H9 (cell line): ENCODE measurements at regions not wholly inside any gene's neighbourhood (a gene's known extent, or its start where the extent isn't known, plus 50 kb on each side); places are given as distances from the start of the nearest gene placed in this dataset.

Experiments
- DNase-seq: peaks from one replicate; pipeline ENCODE4 v3.0.0-alpha.2; 2017
- H2AFZ ChIP-seq: one replicate; pipeline ENCODE4 v1.6.1; 2013; ENCODE audit warnings: mild to moderate bottlenecking, low read length, control low read depth, moderate library complexity
- H2AK5ac ChIP-seq: 2 replicates; pipeline ENCODE4 v1.6.1; 2013; ENCODE audit warnings: low read length, control low read depth, mixed read lengths; ENCODE audit not compliant: insufficient read length
- H2BK120ac ChIP-seq: one replicate; pipeline ENCODE4 v1.6.1; 2013; ENCODE audit warnings: low read depth, mild to moderate bottlenecking, low read length, control low read depth, inconsistent platforms; ENCODE audit not compliant: poor library complexity, severe bottlenecking
- H2BK12ac ChIP-seq: 2 replicates; pipeline ENCODE4 v1.6.1; 2013; ENCODE audit warnings: low read length, control low read depth, mixed read lengths, low read depth; ENCODE audit not compliant: insufficient read length
- H2BK15ac ChIP-seq: 2 replicates; pipeline ENCODE4 v1.6.1; 2013; ENCODE audit warnings: low read depth, low read length, control low read depth
- H2BK20ac ChIP-seq: one replicate; pipeline ENCODE4 v1.6.1; 2013; ENCODE audit warnings: low read depth, mild to moderate bottlenecking, low read length, control low read depth, inconsistent platforms; ENCODE audit not compliant: poor library complexity, severe bottlenecking
- H2BK5ac ChIP-seq: 2 replicates; pipeline ENCODE4 v1.6.1; 2013; ENCODE audit warnings: low read length, control low read depth, mixed read lengths; ENCODE audit not compliant: insufficient read length
- H3K14ac ChIP-seq: 2 replicates; pipeline ENCODE4 v1.6.1; 2013; ENCODE audit warnings: low read length, control low read depth; ENCODE audit not compliant: insufficient read depth
- H3K18ac ChIP-seq: 2 replicates; pipeline ENCODE4 v1.6.1; 2013; ENCODE audit warnings: low read depth, mild to moderate bottlenecking, mixed read lengths, low read length, control low read depth; ENCODE audit not compliant: insufficient read length
- H3K23ac ChIP-seq: 2 replicates; pipeline ENCODE4 v1.6.1; 2013; ENCODE audit warnings: low read length, control low read depth, mixed read lengths, low read depth; ENCODE audit not compliant: insufficient read length
- H3K23me2 ChIP-seq: 2 replicates; pipeline ENCODE4 v1.6.1; 2013; ENCODE audit warnings: low read depth, mild to moderate bottlenecking, mixed read lengths, low read length, control low read depth; ENCODE audit not compliant: insufficient read length, poor library complexity, severe bottlenecking
- H3K27ac ChIP-seq: 2 replicates; pipeline ENCODE4 v1.5.1; 2013; ENCODE audit warnings: low read length, control low read depth, mixed read lengths, low read depth; ENCODE audit not compliant: insufficient read length
- H3K27me3 ChIP-seq: 2 replicates; pipeline ENCODE4 v1.6.1; 2013; ENCODE audit warnings: low read length, control low read depth, inconsistent platforms; ENCODE audit not compliant: insufficient read depth
- H3K4ac ChIP-seq: 2 replicates; pipeline ENCODE4 v1.6.1; 2013; ENCODE audit warnings: low read depth, mild to moderate bottlenecking, control low read depth, inconsistent platforms, low read length, moderate library complexity
- H3K4me1 ChIP-seq: 2 replicates; pipeline ENCODE4 v1.6.1; 2013; ENCODE audit warnings: low read length, control low read depth, inconsistent platforms; ENCODE audit not compliant: insufficient read depth
- H3K4me2 ChIP-seq: 2 replicates; pipeline ENCODE4 v1.6.1; 2013; ENCODE audit warnings: low read length, control low read depth, mixed read lengths; ENCODE audit not compliant: insufficient read length, insufficient read depth
- H3K56ac ChIP-seq: 2 replicates; pipeline ENCODE4 v1.6.1; 2013; ENCODE audit warnings: low read depth, mild to moderate bottlenecking, mixed read lengths, low read length, control low read depth; ENCODE audit not compliant: insufficient read length
- H3K79me1 ChIP-seq: 2 replicates; pipeline ENCODE4 v1.6.1; 2013; ENCODE audit warnings: low read depth, mild to moderate bottlenecking, moderate library complexity, low read length, control low read depth, inconsistent platforms; ENCODE audit not compliant: insufficient read depth, poor library complexity, severe bottlenecking
- H3K79me2 ChIP-seq: 2 replicates; pipeline ENCODE4 v1.6.1; 2013; ENCODE audit warnings: low read length, control low read depth, inconsistent platforms; ENCODE audit not compliant: insufficient read depth
- H3K9ac ChIP-seq: 2 replicates; pipeline ENCODE4 v1.6.1; 2013; ENCODE audit warnings: low read length, control low read depth, mixed read lengths; ENCODE audit not compliant: insufficient read length; ENCODE audit errors: extremely low read depth
- H3K9me3 ChIP-seq: one replicate; pipeline ENCODE4 v1.6.1; 2013; ENCODE audit warnings: low read depth, low read length, inconsistent platforms; ENCODE audit not compliant: control insufficient read depth
- H3T11ph ChIP-seq: one replicate; pipeline ENCODE4 v1.6.1; 2013; ENCODE audit warnings: mild to moderate bottlenecking, low read length, control low read depth, inconsistent platforms
- H4K20me1 ChIP-seq: one replicate; pipeline ENCODE4 v1.6.1; 2013; ENCODE audit not compliant: control insufficient read depth, insufficient read length, insufficient read depth
- H4K5ac ChIP-seq: 2 replicates; pipeline ENCODE4 v1.6.1; 2013; ENCODE audit warnings: low read depth, mild to moderate bottlenecking, mixed read lengths, low read length, control low read depth; ENCODE audit not compliant: insufficient read length
- H4K8ac ChIP-seq: replicated peaks from 2 replicates; pipeline ENCODE4 v1.6.1; 2013; ENCODE audit warnings: low read length, control low read depth, mixed read lengths, low read depth; ENCODE audit not compliant: insufficient read length
- H4K91ac ChIP-seq: 2 replicates; pipeline ENCODE4 v1.6.1; 2013; ENCODE audit warnings: low read depth, mild to moderate bottlenecking, moderate library complexity, mixed read lengths, low read length, control low read depth; ENCODE audit not compliant: insufficient read length
- H3K27ac Mint-ChIP-seq, 3 experiments: 2 replicates in 2 of 3; 3 replicates in 1 of 3; pipeline ENCODE4 v1.8.0; 2020 to 2021; ENCODE audit warnings: mixed read lengths in 3 of 3, mild to moderate bottlenecking in 1 of 3, moderate library complexity in 1 of 3
- H3K27me3 Mint-ChIP-seq: 2 replicates; pipeline ENCODE4 v1.8.0; 2021; ENCODE audit warnings: low read depth, mild to moderate bottlenecking, moderate library complexity, mixed read lengths
- H3K36me3 Mint-ChIP-seq, 3 experiments: 2 replicates in 2 of 3; 3 replicates in 1 of 3; pipeline ENCODE4 v1.8.0; 2020 to 2021; ENCODE audit warnings: low read depth in 3 of 3, mixed read lengths in 3 of 3; ENCODE audit not compliant: insufficient read depth in 1 of 3
- H3K4me1 Mint-ChIP-seq, 2 experiments: 2 replicates each; pipeline ENCODE4 v1.8.0; 2020; ENCODE audit warnings: mixed read lengths in 2 of 2
- H3K4me3 Mint-ChIP-seq, 2 experiments: 2 replicates in 1 of 2; 3 replicates in 1 of 2; pipeline ENCODE4 v1.8.0; 2020 to 2021; ENCODE audit warnings: mild to moderate bottlenecking in 2 of 2, mixed read lengths in 2 of 2, moderate library complexity in 1 of 2
- H3K9me3 Mint-ChIP-seq, 2 experiments: 2 replicates in 1 of 2; 3 replicates in 1 of 2; pipeline ENCODE4 v1.8.0; 2020; ENCODE audit warnings: mild to moderate bottlenecking in 2 of 2, mixed read lengths in 2 of 2, moderate library complexity in 1 of 2
- WGBS: extraction: QIAGEN DNeasy Blood & Tissue Kit; methylation state at CpG from one replicate; pipeline ENCODE4 v1.1.7; 2013; ENCODE audit warnings: missing lambda C conversion rate, low lambda C conversion rate, mixed read lengths; ENCODE audit not compliant: insufficient read length; ENCODE audit errors: extremely low coverage; 5-methylcytosine and 5-hydroxymethylcytosine counted together
- TF ChIP-seq, protein P1 (sequence below): fragments of 200-600 bp; sonication (generic); conservative IDR thresholded peaks from 3 replicates; pipeline ENCODE4 v1.8.0; 2021; ENCODE audit warnings: antibody characterized with exemption, mild to moderate bottlenecking

DNA sequence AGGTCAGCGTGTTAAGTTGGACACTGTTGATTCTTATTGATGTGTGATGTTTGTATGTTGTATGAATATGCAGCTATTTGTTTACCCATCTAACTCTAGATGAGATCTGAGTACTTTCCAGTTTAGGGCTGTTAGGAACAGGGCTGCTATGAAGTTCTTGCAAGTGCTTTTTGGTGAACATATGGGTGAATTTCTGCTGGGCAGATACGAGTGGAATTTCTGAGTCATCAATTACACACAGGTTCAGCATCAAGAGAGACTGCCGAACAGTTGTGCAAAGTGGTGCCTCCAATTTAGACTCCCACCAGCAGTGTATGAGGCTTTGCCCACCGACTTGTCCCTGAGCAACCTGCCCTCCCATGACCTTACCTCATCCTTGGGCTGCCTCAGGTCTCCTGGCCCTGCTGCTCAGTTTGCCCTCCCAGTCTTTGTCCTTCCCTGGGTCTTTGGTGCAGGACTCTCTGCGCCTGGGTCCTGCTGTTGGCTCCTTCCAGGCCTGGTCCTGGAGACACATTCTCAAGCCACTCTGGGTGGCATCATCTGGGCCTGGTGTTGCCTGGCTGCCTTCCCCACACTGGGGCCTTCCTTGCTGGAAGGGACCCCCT, 343.6 kb downstream of the PTPRU start:
- H3K4me1 ChIP-seq = no peaks in the 10 kb centered on the region
- no CpG with 5 or more reads among the region's 5 CpGs for WGBS
- DNase-seq = no peak

More for the DNA sequence above, 343.6 kb downstream of the PTPRU start:
- Histone ChIP-seq H2BK120ac (no peak overlapping the region), H2AK5ac (no peak overlapping the region), H3K4ac (no peak overlapping the region), H2BK5ac (no peak overlapping the region), H3K4me2 (no peak overlapping the region), H3K9me3 (no peaks in the 10 kb centered on the region), H4K20me1 (peaks cover 5% of the 10 kb centered on the region), H3K14ac (no peak overlapping the region), H3K9ac (no peak overlapping the region), H2BK15ac (no peak overlapping the region), H3T11ph (no peak overlapping the region), H2BK20ac (no peak overlapping the region), H4K91ac (no peak overlapping the region), H3K23me2 (no peaks in the 10 kb centered on the region), H2AFZ (no peak overlapping the region), H4K8ac (no peak overlapping the region), H3K79me1 (no peaks in the 10 kb centered on the region), H4K5ac (no peak overlapping the region), H3K23ac (no peak overlapping the region), H3K27me3 (no peaks in the 10 kb centered on the region), H3K79me2 (no peaks in the 10 kb centered on the region), H3K27ac (no peak overlapping the region), H2BK12ac (no peak overlapping the region), H3K18ac (no peak overlapping the region), H3K56ac (no peak overlapping the region)
- no peaks in the 10 kb centered on the region; the same call in none of the 2 replicates for H3K27me3 Mint-ChIP-seq
- no peaks in the 10 kb centered on the region for H3K9me3 Mint-ChIP-seq
- TF ChIP-seq, protein P1, sequence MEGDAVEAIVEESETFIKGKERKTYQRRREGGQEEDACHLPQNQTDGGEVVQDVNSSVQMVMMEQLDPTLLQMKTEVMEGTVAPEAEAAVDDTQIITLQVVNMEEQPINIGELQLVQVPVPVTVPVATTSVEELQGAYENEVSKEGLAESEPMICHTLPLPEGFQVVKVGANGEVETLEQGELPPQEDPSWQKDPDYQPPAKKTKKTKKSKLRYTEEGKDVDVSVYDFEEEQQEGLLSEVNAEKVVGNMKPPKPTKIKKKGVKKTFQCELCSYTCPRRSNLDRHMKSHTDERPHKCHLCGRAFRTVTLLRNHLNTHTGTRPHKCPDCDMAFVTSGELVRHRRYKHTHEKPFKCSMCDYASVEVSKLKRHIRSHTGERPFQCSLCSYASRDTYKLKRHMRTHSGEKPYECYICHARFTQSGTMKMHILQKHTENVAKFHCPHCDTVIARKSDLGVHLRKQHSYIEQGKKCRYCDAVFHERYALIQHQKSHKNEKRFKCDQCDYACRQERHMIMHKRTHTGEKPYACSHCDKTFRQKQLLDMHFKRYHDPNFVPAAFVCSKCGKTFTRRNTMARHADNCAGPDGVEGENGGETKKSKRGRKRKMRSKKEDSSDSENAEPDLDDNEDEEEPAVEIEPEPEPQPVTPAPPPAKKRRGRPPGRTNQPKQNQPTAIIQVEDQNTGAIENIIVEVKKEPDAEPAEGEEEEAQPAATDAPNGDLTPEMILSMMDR = no peak
- H3K4me1 Mint-ChIP-seq = peaks cover 7 to 29% of the 10 kb centered on the region in 2 experiments
- no peak overlapping the region for H3K4me3 Mint-ChIP-seq
- H3K36me3 Mint-ChIP-seq = no peaks in the 10 kb centered on the region
- no peak overlapping the region; a peak in 1 of 7 replicates for H3K27ac Mint-ChIP-seq
